ENCODE measurements at regions not wholly inside any gene's neighbourhood (a gene's known extent, or its start where the extent isn't known, plus 50 kb on each side); places are given as distances from the start of the nearest gene placed in this dataset.
"Not testable (repeated sequence)": the region's sequence is repeated elsewhere in the genome, so short reads cannot be mapped to it uniquely, and the experiment has no call there.

GRCh38 chr9:21543187-21543586 is 61.1 kb upstream of the IFNE start:
- H3K79me2 ChIP-seq (ENCODE audit: low read length), result no peaks in the 10 kb centered on the region
- no peaks in the 10 kb centered on the region for H3K36me3 ChIP-seq (replicated peaks; ENCODE audit: insufficient read depth, low read length)
- no peaks in the 10 kb centered on the region for H4K20me1 ChIP-seq (ENCODE audit: insufficient read depth, low read length)
- no peak overlapping the region for H3K9ac ChIP-seq (ENCODE audit: low read length)
- TF ChIP-seq EZH2 (optimal IDR thresholded peaks at IDR 0.05; ENCODE audit: low read depth, low read length), result no peak
- no peak for TF ChIP-seq EZH2phosphoT487 (IDR thresholded peaks at IDR 0.05; ENCODE audit: low read length)
- TF ChIP-seq CTCF (IDR thresholded peaks at IDR 0.05; ENCODE audit: low read length), result no peak
- H3K4me3 ChIP-seq (ENCODE audit: low read length), result no peak overlapping the region
- H3F3A ChIP-seq (ENCODE audit: insufficient read depth, low read length), result no peaks in the 10 kb centered on the region
- H2AFZ ChIP-seq (ENCODE audit: low read length), result no peak overlapping the region
- no peak for DNase-seq
- H3K9me3 ChIP-seq (replicated peaks; ENCODE audit: insufficient read depth, low read length), result no peaks in the 10 kb centered on the region
- H3K4me2 ChIP-seq (ENCODE audit: low read depth, low read length), result no peak overlapping the region
- no peak overlapping the region for H3K27ac ChIP-seq (ENCODE audit: low read length)
- H3K4me1 ChIP-seq (ENCODE audit: low read length), result no peaks in the 10 kb centered on the region
- H3K27me3 ChIP-seq (replicated peaks; ENCODE audit: insufficient read depth, low read length), result no peaks in the 10 kb centered on the region
- no peaks in the 10 kb centered on the region for H3K9me2 ChIP-seq (replicated peaks; ENCODE audit: insufficient read depth, low read length)

- not testable (repeated sequence) for H2AFZ ChIP-seq (ENCODE audit: low read length); H3K9me2 ChIP-seq (replicated peaks; ENCODE audit: insufficient read depth, low read length); H3K4me2 ChIP-seq (ENCODE audit: low read depth, low read length); H3K27me3 ChIP-seq (replicated peaks; ENCODE audit: insufficient read depth, low read length); H3K9ac ChIP-seq (ENCODE audit: low read length); H3F3A ChIP-seq (ENCODE audit: insufficient read depth, low read length); H3K79me2 ChIP-seq (ENCODE audit: low read length); H3K9me3 ChIP-seq (replicated peaks; ENCODE audit: insufficient read depth, low read length); H3K27ac ChIP-seq (ENCODE audit: low read length); DNase-seq; H3K36me3 ChIP-seq (replicated peaks; ENCODE audit: insufficient read depth, low read length); H3K4me3 ChIP-seq (ENCODE audit: low read length); H4K20me1 ChIP-seq (ENCODE audit: insufficient read depth, low read length); H3K4me1 ChIP-seq (ENCODE audit: low read length)
Measured at GRCh38 chr9:21543816-21544215, 61.7 kb upstream of the IFNE start.

- TF ChIP-seq CTCF (IDR thresholded peaks at IDR 0.05; ENCODE audit: low read length) (no peak), EZH2 (optimal IDR thresholded peaks at IDR 0.05; ENCODE audit: low read depth, low read length) (no peak), EZH2phosphoT487 (IDR thresholded peaks at IDR 0.05; ENCODE audit: low read length) (no peak)
- Histone ChIP-seq H3K4me3 (ENCODE audit: low read length) (no peak overlapping the region), H3F3A (ENCODE audit: insufficient read depth, low read length) (no peaks in the 10 kb centered on the region), H3K79me2 (ENCODE audit: low read length) (no peaks in the 10 kb centered on the region), H3K27ac (ENCODE audit: low read length) (no peak overlapping the region), H3K4me2 (ENCODE audit: low read depth, low read length) (no peak overlapping the region), H3K4me1 (ENCODE audit: low read length) (no peaks in the 10 kb centered on the region), H4K20me1 (ENCODE audit: insufficient read depth, low read length) (no peaks in the 10 kb centered on the region), H3K9ac (ENCODE audit: low read length) (no peak overlapping the region), H3K9me2 (replicated peaks; ENCODE audit: insufficient read depth, low read length) (no peaks in the 10 kb centered on the region), H3K27me3 (replicated peaks; ENCODE audit: insufficient read depth, low read length) (no peaks in the 10 kb centered on the region), H3K36me3 (replicated peaks; ENCODE audit: insufficient read depth, low read length) (no peaks in the 10 kb centered on the region), H2AFZ (ENCODE audit: low read length) (no peak overlapping the region), H3K9me3 (replicated peaks; ENCODE audit: insufficient read depth, low read length) (no peaks in the 10 kb centered on the region)
- no peak for DNase-seq
Measured at GRCh38 chr9:21546949-21547348, 64.8 kb upstream of the IFNE start.

GRCh38 chr9:21549251-21549765 is 67.2 kb upstream of the IFNE start:
- Histone ChIP-seq H3K36me3 (replicated peaks; ENCODE audit: insufficient read depth, low read length) (no peaks in the 10 kb centered on the region), H3K27me3 (replicated peaks; ENCODE audit: insufficient read depth, low read length) (no peaks in the 10 kb centered on the region), H3F3A (ENCODE audit: insufficient read depth, low read length) (no peaks in the 10 kb centered on the region), H3K9ac (ENCODE audit: low read length) (no peak overlapping the region), H3K9me2 (replicated peaks; ENCODE audit: insufficient read depth, low read length) (no peaks in the 10 kb centered on the region), H3K9me3 (replicated peaks; ENCODE audit: insufficient read depth, low read length) (no peaks in the 10 kb centered on the region), H3K79me2 (ENCODE audit: low read length) (no peaks in the 10 kb centered on the region), H3K4me2 (ENCODE audit: low read depth, low read length) (no peak overlapping the region), H3K27ac (ENCODE audit: low read length) (no peak overlapping the region), H3K4me3 (ENCODE audit: low read length) (no peak overlapping the region), H2AFZ (ENCODE audit: low read length) (no peak overlapping the region), H4K20me1 (ENCODE audit: insufficient read depth, low read length) (no peaks in the 10 kb centered on the region), H3K4me1 (ENCODE audit: low read length) (no peaks in the 10 kb centered on the region)
- DNase-seq, result no peak
- TF ChIP-seq CTCF (IDR thresholded peaks at IDR 0.05; ENCODE audit: low read length) (no peak), EZH2phosphoT487 (IDR thresholded peaks at IDR 0.05; ENCODE audit: low read length) (no peak), EZH2 (optimal IDR thresholded peaks at IDR 0.05; ENCODE audit: low read depth, low read length) (no peak)

All from MM.1S (cell line).